Prostate gland (tissue), 2 donors: ENCODE measurements at regions not wholly inside any gene's neighbourhood (a gene's known extent, or its start where the extent isn't known, plus 50 kb on each side); places are given as distances from the start of the nearest gene placed in this dataset.

Experiments
- CTCF ChIP-seq, 4 experiments: fragments of 200-600 bp in 2 of 4; fragments of 450-650 bp in 2 of 4; sonication (generic) in 2 of 4; IDR thresholded peaks; 1 replicate in 3 of 4; 2 replicates in 1 of 4; pipeline ENCODE4 v1.5.1; 2016 to 2019; ENCODE audit warnings: antibody characterized with exemption in 4 of 4, mild to moderate bottlenecking in 2 of 4, moderate library complexity in 2 of 4
- POLR2A ChIP-seq: fragments of 450-650 bp; IDR thresholded peaks from one replicate; pipeline ENCODE4 v1.6.1; 2016; ENCODE audit warnings: antibody characterized with exemption, mild to moderate bottlenecking
- POLR2AphosphoS5 ChIP-seq: sonication (generic); formaldehyde crosslinking; IDR thresholded peaks from one replicate; pipeline ENCODE4 v1.6.1; 2017; ENCODE audit warnings: antibody characterized with exemption

GRCh38 chr5:18985171-18985758 lies 1002.7 kb downstream of the CDH18 start:
- TF ChIP-seq POLR2AphosphoS5 = no peak
- no peak for TF ChIP-seq CTCF (IDR thresholded peaks at IDR 0.05)
- TF ChIP-seq POLR2A = no peak
